Muscle layer of colon (tissue), 2 donors: ENCODE measurements at regions not wholly inside any gene's neighbourhood (a gene's known extent, or its start where the extent isn't known, plus 50 kb on each side); places are given as distances from the start of the nearest gene placed in this dataset.

Source experiments
- H3K27ac ChIP-seq: one replicate; pipeline ENCODE4 v1.7.0; 2013; ENCODE audit warnings: low read depth, mild to moderate bottlenecking, low read length, moderate library complexity
- H3K27me3 ChIP-seq, 2 donors: one replicate each; pipeline ENCODE4 v1.7.0; 2013; ENCODE audit warnings: low read length in 2 of 2, mild to moderate bottlenecking in 2 of 2; ENCODE audit not compliant: insufficient read depth in 2 of 2, control insufficient read depth in 1 of 2
- H3K36me3 ChIP-seq: one replicate; pipeline ENCODE4 v1.7.0; 2013; ENCODE audit warnings: mild to moderate bottlenecking, low read length; ENCODE audit not compliant: insufficient read depth
- H3K4me1 ChIP-seq: one replicate; pipeline ENCODE4 v1.7.0; 2013; ENCODE audit warnings: mild to moderate bottlenecking, low read length; ENCODE audit not compliant: insufficient read depth
- H3K4me3 ChIP-seq, 2 donors: one replicate each; pipeline ENCODE4 v1.7.0; 2013; ENCODE audit warnings: low read length in 2 of 2, low read depth in 1 of 2, mild to moderate bottlenecking in 1 of 2, moderate library complexity in 1 of 2
- H3K9ac ChIP-seq: one replicate; pipeline ENCODE4 v1.7.0; 2013; ENCODE audit warnings: low read length
- H3K9me3 ChIP-seq: one replicate; pipeline ENCODE4 v1.7.0; 2013; ENCODE audit warnings: mild to moderate bottlenecking, low read length
- donor health status: abdominal sarcoma.
- donor health status: Adenocarcinoma of cecum.

- no peaks in the 10 kb centered on the region for H3K36me3 ChIP-seq
- no peak overlapping the region for H3K9ac ChIP-seq
- H3K27ac ChIP-seq, result no peak overlapping the region
- no peaks in the 10 kb centered on the region for H3K9me3 ChIP-seq
- H3K4me1 ChIP-seq, result no peaks in the 10 kb centered on the region
- H3K27me3 ChIP-seq, result no peaks in the 10 kb centered on the region
- no peak overlapping the region for H3K4me3 ChIP-seq
These were observed 268.8 kb upstream of the NREP start for GRCh38 chr5:112025757-112026156.

GRCh38 chr5:112024769-112025168 is 267.8 kb upstream of the NREP start:
- Histone ChIP-seq H3K9ac (no peak overlapping the region), H3K9me3 (no peaks in the 10 kb centered on the region), H3K4me1 (no peaks in the 10 kb centered on the region), H3K27ac (no peak overlapping the region), H3K36me3 (no peaks in the 10 kb centered on the region), H3K27me3 (no peaks in the 10 kb centered on the region), H3K4me3 (no peak overlapping the region)

GRCh38 chr5:112024221-112024620 is 267.2 kb upstream of the NREP start:
- no peak overlapping the region for H3K9ac ChIP-seq
- no peak overlapping the region for H3K4me3 ChIP-seq
- H3K36me3 ChIP-seq, result no peaks in the 10 kb centered on the region
- H3K4me1 ChIP-seq, result no peaks in the 10 kb centered on the region
- H3K27ac ChIP-seq, result no peak overlapping the region
- H3K9me3 ChIP-seq, result no peaks in the 10 kb centered on the region
- H3K27me3 ChIP-seq, result no peaks in the 10 kb centered on the region

GRCh38 chr5:112023766-112024165 is 266.8 kb upstream of the NREP start:
- Histone ChIP-seq H3K9ac (no peak overlapping the region), H3K27ac (no peak overlapping the region), H3K27me3 (no peaks in the 10 kb centered on the region), H3K9me3 (no peaks in the 10 kb centered on the region), H3K36me3 (no peaks in the 10 kb centered on the region), H3K4me3 (no peak overlapping the region), H3K4me1 (no peaks in the 10 kb centered on the region)

GRCh38 chr5:112018846-112019245 is 261.9 kb upstream of the NREP start:
- Histone ChIP-seq H3K36me3 (no peaks in the 10 kb centered on the region), H3K27ac (no peak overlapping the region), H3K4me1 (peaks cover 12% of the 10 kb centered on the region), H3K4me3 (no peak overlapping the region), H3K9ac (no peak overlapping the region), H3K9me3 (no peaks in the 10 kb centered on the region), H3K27me3 (no peaks in the 10 kb centered on the region)

GRCh38 chr5:112016980-112017379 is 260.0 kb upstream of the NREP start:
- Histone ChIP-seq H3K36me3 (no peaks in the 10 kb centered on the region), H3K9ac (no peak overlapping the region), H3K4me3 (no peak overlapping the region), H3K9me3 (no peaks in the 10 kb centered on the region), H3K27me3 (no peaks in the 10 kb centered on the region), H3K27ac (no peak overlapping the region), H3K4me1 (peaks cover 25% of the 10 kb centered on the region)

- H3K9ac ChIP-seq, result no peak overlapping the region
- no peak overlapping the region for H3K27ac ChIP-seq
- H3K4me1 ChIP-seq, result peaks cover 33% of the 10 kb centered on the region
- no peaks in the 10 kb centered on the region for H3K27me3 ChIP-seq
- no peaks in the 10 kb centered on the region for H3K9me3 ChIP-seq
- no peak overlapping the region for H3K4me3 ChIP-seq
- no peaks in the 10 kb centered on the region for H3K36me3 ChIP-seq
These were observed 257.9 kb upstream of the NREP start for GRCh38 chr5:112014783-112015395.

- no peaks in the 10 kb centered on the region for H3K36me3 ChIP-seq
These were observed 256.7 kb upstream of the NREP start for GRCh38 chr5:112013660-112014059.

GRCh38 chr5:112012104-112012503 is 255.1 kb upstream of the NREP start:
- no peak overlapping the region for H3K4me3 ChIP-seq
- H3K4me1 ChIP-seq, result peaks cover 33% of the 10 kb centered on the region
- H3K27ac ChIP-seq, result no peak overlapping the region
- H3K36me3 ChIP-seq, result no peaks in the 10 kb centered on the region
- H3K27me3 ChIP-seq, result no peaks in the 10 kb centered on the region
- H3K9ac ChIP-seq, result no peak overlapping the region
- no peaks in the 10 kb centered on the region for H3K9me3 ChIP-seq

More at GRCh38 chr5:112013660-112014059, 256.7 kb upstream of the NREP start:
- Histone ChIP-seq H3K4me1 (peaks cover 33% of the 10 kb centered on the region), H3K9ac (no peak overlapping the region), H3K4me3 (no peak overlapping the region), H3K27ac (peak overlapping the region; percentile 22), H3K9me3 (no peaks in the 10 kb centered on the region), H3K27me3 (no peaks in the 10 kb centered on the region)

GRCh38 chr5:112010475-112010874 is 253.5 kb upstream of the NREP start:
- Histone ChIP-seq H3K4me3 (no peak overlapping the region), H3K4me1 (peaks cover 33% of the 10 kb centered on the region), H3K9ac (no peak overlapping the region), H3K9me3 (no peaks in the 10 kb centered on the region), H3K27me3 (no peaks in the 10 kb centered on the region), H3K27ac (no peak overlapping the region), H3K36me3 (no peaks in the 10 kb centered on the region)

- H3K9ac ChIP-seq, result no peak overlapping the region
- no peaks in the 10 kb centered on the region for H3K9me3 ChIP-seq
- H3K27ac ChIP-seq, result no peak overlapping the region
- H3K4me3 ChIP-seq, result no peak overlapping the region
- H3K27me3 ChIP-seq, result no peaks in the 10 kb centered on the region
- peaks cover 6% of the 10 kb centered on the region for H3K4me1 ChIP-seq
- no peaks in the 10 kb centered on the region for H3K36me3 ChIP-seq
These were observed 249.7 kb upstream of the NREP start for GRCh38 chr5:112006721-112007120.

- Histone ChIP-seq H3K4me1 (no peaks in the 10 kb centered on the region), H3K27me3 (no peaks in the 10 kb centered on the region), H3K36me3 (no peaks in the 10 kb centered on the region), H3K4me3 (no peak overlapping the region), H3K9me3 (no peaks in the 10 kb centered on the region), H3K9ac (no peak overlapping the region), H3K27ac (no peak overlapping the region)
These were observed 248.6 kb upstream of the NREP start for GRCh38 chr5:112005623-112005930.
